Mesenchymal stem cell (in vitro differentiated cells and primary cell): ENCODE measurements at regions not wholly inside any gene's neighbourhood (a gene's known extent, or its start where the extent isn't known, plus 50 kb on each side); places are given as distances from the start of the nearest gene placed in this dataset.

Source experiments
- DNase-seq: peaks from one replicate; pipeline ENCODE4 v3.0.0-alpha.2; 2013
- H2AFZ ChIP-seq: one replicate; pipeline ENCODE4 v1.6.1; 2013; ENCODE audit warnings: low read depth, mild to moderate bottlenecking, control low read depth, inconsistent platforms, low read length, moderate library complexity
- H2AK5ac ChIP-seq: 2 replicates; pipeline ENCODE4 v1.6.1; 2013; ENCODE audit warnings: low read length, moderate library complexity, mild to moderate bottlenecking, inconsistent platforms; ENCODE audit not compliant: severe bottlenecking
- H2BK120ac ChIP-seq: one replicate; pipeline ENCODE4 v1.6.1; 2013; ENCODE audit warnings: low read depth, mild to moderate bottlenecking, inconsistent platforms, low read length, moderate library complexity
- H2BK12ac ChIP-seq, 2 experiments: one replicate each; pipeline ENCODE4 v1.6.1; 2013; ENCODE audit warnings: inconsistent platforms in 2 of 2, low read length in 2 of 2, mild to moderate bottlenecking in 2 of 2, moderate library complexity in 2 of 2, control low read depth in 1 of 2
- H2BK15ac ChIP-seq: one replicate; pipeline ENCODE4 v1.6.1; 2013; ENCODE audit warnings: mild to moderate bottlenecking, low read depth, inconsistent platforms; ENCODE audit not compliant: poor library complexity, severe bottlenecking
- H2BK5ac ChIP-seq: 2 replicates; pipeline ENCODE4 v1.6.1; 2013; ENCODE audit warnings: low read depth, mild to moderate bottlenecking, low read length, control low read depth, inconsistent platforms; ENCODE audit not compliant: poor library complexity, severe bottlenecking
- H3K14ac ChIP-seq, 2 experiments: one replicate each; pipeline ENCODE4 v1.6.1; 2013; ENCODE audit warnings: inconsistent platforms in 2 of 2, low read length in 2 of 2, control low read depth in 1 of 2, mild to moderate bottlenecking in 1 of 2, moderate library complexity in 1 of 2
- H3K18ac ChIP-seq, 2 experiments: one replicate each; pipeline ENCODE4 v1.6.1; 2013; ENCODE audit warnings: inconsistent platforms in 2 of 2, low read length in 2 of 2, control low read depth in 1 of 2, low read depth in 1 of 2, mild to moderate bottlenecking in 1 of 2
- H3K23ac ChIP-seq, 2 experiments: one replicate each; pipeline ENCODE4 v1.6.1; 2013; ENCODE audit warnings: inconsistent platforms in 2 of 2, low read length in 2 of 2, mild to moderate bottlenecking in 2 of 2, moderate library complexity in 2 of 2, control low read depth in 1 of 2
- H3K27ac ChIP-seq: 2 replicates; pipeline ENCODE4 v1.5.1; 2013; ENCODE audit warnings: mild to moderate bottlenecking, moderate library complexity, low read length, control low read depth, inconsistent platforms; ENCODE audit not compliant: poor library complexity, severe bottlenecking
- H3K27me3 ChIP-seq, 2 experiments: 2 replicates each; pipeline versions ENCODE4 v1.6.1 to v1.7.0; 2013; ENCODE audit warnings: low read length in 2 of 2, mild to moderate bottlenecking in 2 of 2, moderate library complexity in 2 of 2, control low read depth in 1 of 2, inconsistent platforms in 1 of 2; ENCODE audit not compliant: control insufficient read depth in 1 of 2, insufficient read depth in 1 of 2
- H3K36me3 ChIP-seq, 2 experiments: 2 replicates each; pipeline versions ENCODE4 v1.6.1 to v1.7.0; 2013; ENCODE audit warnings: low read length in 2 of 2, control low read depth in 1 of 2, inconsistent platforms in 1 of 2, low read depth in 1 of 2, mild to moderate bottlenecking in 1 of 2; ENCODE audit not compliant: insufficient read depth in 2 of 2, control insufficient read depth in 1 of 2
- H3K4ac ChIP-seq, 2 experiments: one replicate each; pipeline ENCODE4 v1.6.1; 2013; ENCODE audit warnings: inconsistent platforms in 2 of 2, low read length in 2 of 2, mild to moderate bottlenecking in 2 of 2, moderate library complexity in 2 of 2, control low read depth in 1 of 2, low read depth in 1 of 2
- H3K4me1 ChIP-seq: 2 replicates; pipeline ENCODE4 v1.6.1; 2013; ENCODE audit warnings: low read depth, low read length, control low read depth; ENCODE audit not compliant: control insufficient read depth, insufficient read depth
- H3K4me2 ChIP-seq: 2 replicates; pipeline ENCODE4 v1.6.1; 2013; ENCODE audit warnings: low read length, mild to moderate bottlenecking, inconsistent platforms; ENCODE audit not compliant: poor library complexity, severe bottlenecking
- H3K4me3 ChIP-seq, 2 experiments: 2 replicates each; pipeline versions ENCODE4 v1.5.1 to v1.7.0; 2013; ENCODE audit warnings: low read length in 2 of 2, mild to moderate bottlenecking in 2 of 2, control low read depth in 1 of 2, low read depth in 1 of 2; ENCODE audit not compliant: insufficient read depth in 1 of 2
- H3K79me1 ChIP-seq: replicated peaks from 2 replicates; pipeline ENCODE4 v1.6.1; 2013; ENCODE audit warnings: mild to moderate bottlenecking, control low read depth, low read length, inconsistent platforms; ENCODE audit not compliant: poor library complexity, severe bottlenecking
- H3K9ac ChIP-seq: 2 replicates; pipeline ENCODE4 v1.7.0; 2013; ENCODE audit warnings: mild to moderate bottlenecking, low read length, moderate library complexity
- H3K9me3 ChIP-seq: 2 replicates; pipeline ENCODE4 v1.7.0; 2013; ENCODE audit warnings: mild to moderate bottlenecking, low read length; ENCODE audit not compliant: control insufficient read depth
- H4K8ac ChIP-seq: one replicate; pipeline ENCODE4 v1.6.1; 2013; ENCODE audit warnings: inconsistent platforms, mild to moderate bottlenecking, low read length, moderate library complexity
- H4K91ac ChIP-seq: one replicate; pipeline ENCODE4 v1.6.1; 2013; ENCODE audit warnings: mild to moderate bottlenecking, low read length, inconsistent platforms
- WGBS: methylation state at CpG from one replicate; pipeline ENCODE4 v1.1.7; 2013; ENCODE audit warnings: mixed read lengths; 5-methylcytosine and 5-hydroxymethylcytosine counted together

- Histone ChIP-seq H2BK12ac (no peak overlapping the region), H3K4me2 (no peak overlapping the region), H2BK5ac (no peak overlapping the region), H3K36me3 (no peaks in the 10 kb centered on the region), H3K23ac (no peak overlapping the region), H3K14ac (no peak overlapping the region), H4K91ac (no peak overlapping the region), H3K79me1 (no peaks in the 10 kb centered on the region), H4K8ac (no peak overlapping the region), H3K4ac (no peak overlapping the region), H3K4me3 (no peak overlapping the region), H3K27ac (no peak overlapping the region), H3K9me3 (no peaks in the 10 kb centered on the region), H2AK5ac (no peak overlapping the region), H2BK120ac (no peak overlapping the region), H3K4me1 (no peaks in the 10 kb centered on the region), H3K18ac (no peak overlapping the region), H3K27me3 (peaks cover 2 to 13% of the 10 kb centered on the region in 2 experiments), H2BK15ac (no peak overlapping the region), H3K9ac (no peak overlapping the region), H2AFZ (no peak overlapping the region)
- 75% methylated on average over 13 of the region's 14 CpGs for WGBS
- DNase-seq = no peak
Measured at GRCh38 chr16:6023449-6023848, 925.9 kb upstream of the EEF2KMT start.

- Histone ChIP-seq H2BK15ac (no peak overlapping the region), H3K4ac (no peak overlapping the region), H2BK5ac (no peak overlapping the region), H3K9me3 (no peaks in the 10 kb centered on the region), H3K18ac (no peak overlapping the region), H3K14ac (no peak overlapping the region), H2BK120ac (no peak overlapping the region), H3K4me1 (no peaks in the 10 kb centered on the region), H4K91ac (no peak overlapping the region), H3K36me3 (no peaks in the 10 kb centered on the region), H3K4me2 (no peak overlapping the region), H4K8ac (no peak overlapping the region), H3K27me3 (peaks cover 3 to 21% of the 10 kb centered on the region in 2 experiments), H2BK12ac (no peak overlapping the region), H3K27ac (no peak overlapping the region), H3K79me1 (no peaks in the 10 kb centered on the region), H3K9ac (no peak overlapping the region), H2AK5ac (no peak overlapping the region), H3K4me3 (no peak overlapping the region), H2AFZ (no peak overlapping the region), H3K23ac (no peak overlapping the region)
- 67% methylated on average over 9 of the region's 9 CpGs for WGBS
- no peak for DNase-seq
Measured at GRCh38 chr16:6021276-6021943, 923.8 kb upstream of the EEF2KMT start.

- no peak overlapping the region for H2BK15ac ChIP-seq
- H3K9ac ChIP-seq = no peak overlapping the region
- H3K9me3 ChIP-seq = no peaks in the 10 kb centered on the region
- no peaks in the 10 kb centered on the region for H3K4me1 ChIP-seq
- H4K8ac ChIP-seq = no peak overlapping the region
- H3K27ac ChIP-seq = no peak overlapping the region
- H3K79me1 ChIP-seq = no peaks in the 10 kb centered on the region
- no peak overlapping the region for H3K4me2 ChIP-seq
- no peak overlapping the region for H2AK5ac ChIP-seq
- no peak overlapping the region for H2BK120ac ChIP-seq
- H3K36me3 ChIP-seq = no peaks in the 10 kb centered on the region
- H3K23ac ChIP-seq = no peak overlapping the region
- H2BK5ac ChIP-seq = no peak overlapping the region
- H4K91ac ChIP-seq = no peak overlapping the region
- H3K18ac ChIP-seq = no peak overlapping the region
- H3K27me3 ChIP-seq = peaks cover 3 to 21% of the 10 kb centered on the region in 2 experiments
- no peak overlapping the region for H3K14ac ChIP-seq
- no peak overlapping the region for H3K4ac ChIP-seq
- no peak overlapping the region for H2AFZ ChIP-seq
- H2BK12ac ChIP-seq = no peak overlapping the region
- no peak overlapping the region for H3K4me3 ChIP-seq
- 19% methylated on average over 41 of the region's 41 CpGs for WGBS
- DNase-seq = no peak
Measured at GRCh38 chr16:6020162-6020985, 922.8 kb upstream of the EEF2KMT start.

- no peak overlapping the region for H2BK5ac ChIP-seq
- no peak overlapping the region for H2AFZ ChIP-seq
- no peak overlapping the region for H3K4me3 ChIP-seq
- H3K14ac ChIP-seq = no peak overlapping the region
- no peak for DNase-seq
- H3K4ac ChIP-seq = no peak overlapping the region
- no peak overlapping the region for H4K91ac ChIP-seq
- no peak overlapping the region for H3K9ac ChIP-seq
- H3K23ac ChIP-seq = no peak overlapping the region
- no peaks in the 10 kb centered on the region for H3K79me1 ChIP-seq
- H3K27ac ChIP-seq = no peak overlapping the region
- H3K27me3 ChIP-seq = peaks cover 3 to 21% of the 10 kb centered on the region in 2 experiments
- H2BK15ac ChIP-seq = no peak overlapping the region
- no peak overlapping the region for H2BK12ac ChIP-seq
- H2BK120ac ChIP-seq = no peak overlapping the region
- no peak overlapping the region for H4K8ac ChIP-seq
- no peaks in the 10 kb centered on the region for H3K9me3 ChIP-seq
- H3K36me3 ChIP-seq = no peaks in the 10 kb centered on the region
- no peaks in the 10 kb centered on the region for H3K4me1 ChIP-seq
- H3K18ac ChIP-seq = no peak overlapping the region
- no peak overlapping the region for H3K4me2 ChIP-seq
- no peak overlapping the region for H2AK5ac ChIP-seq
- WGBS = 2% methylated on average over 46 of the region's 50 CpGs
Measured at GRCh38 chr16:6019490-6019991, 921.9 kb upstream of the EEF2KMT start.
